SK-N-MC (cell line): ENCODE measurements at regions not wholly inside any gene's neighbourhood (a gene's known extent, or its start where the extent isn't known, plus 50 kb on each side); places are given as distances from the start of the nearest gene placed in this dataset.

Experiments
- DNase-seq: peaks from one replicate; pipeline ENCODE4 v3.0.0-alpha.2; 2011; ENCODE audit warnings: low read depth, low spot score
- H3K27ac ChIP-seq: fragments of 200-600 bp; sonication (generic); 2 replicates; pipeline ENCODE4 v1.5.1; 2016; ENCODE audit warnings: mixed run types
- H3K36me3 ChIP-seq: fragments of 200-600 bp; sonication (generic); 2 replicates; pipeline ENCODE4 v1.6.1; 2017; ENCODE audit warnings: antibody characterized with exemption, low read length, mixed read lengths; ENCODE audit not compliant: insufficient read depth
- H3K4me3 ChIP-seq: fragments of 200-600 bp; sonication (generic); 2 replicates; pipeline ENCODE4 v1.5.1; 2016
- H3K9ac ChIP-seq: fragments of 200-600 bp; sonication (generic); 2 replicates; pipeline ENCODE4 v1.8.0; 2017; ENCODE audit warnings: mixed run types, mixed read lengths; ENCODE audit not compliant: insufficient read length
- H3K9me3 ChIP-seq: fragments of 200-600 bp; sonication (generic); 2 replicates; pipeline ENCODE4 v1.6.1; 2017; ENCODE audit warnings: low read depth, mild to moderate bottlenecking, antibody characterized with exemption, low read length, moderate library complexity, mixed read lengths
- EZH2 ChIP-seq: fragments of 200-600 bp; sonication (generic); IDR thresholded peaks from one replicate; pipeline ENCODE4 v1.6.1; 2017; ENCODE audit warnings: antibody characterized with exemption
- FOXP2 ChIP-seq: optimal IDR thresholded peaks from 2 replicates; pipeline ENCODE3; 2011; ENCODE audit warnings: mild to moderate bottlenecking, moderate library complexity; ENCODE audit not compliant: insufficient read depth; ENCODE audit errors: extremely low read length, control extremely low read depth
- POLR2AphosphoS5 ChIP-seq: IDR thresholded peaks from 2 replicates; pipeline ENCODE4 v1.6.1; 2012; ENCODE audit warnings: mild to moderate bottlenecking, low read depth, low read length, borderline replicate concordance

DNA sequence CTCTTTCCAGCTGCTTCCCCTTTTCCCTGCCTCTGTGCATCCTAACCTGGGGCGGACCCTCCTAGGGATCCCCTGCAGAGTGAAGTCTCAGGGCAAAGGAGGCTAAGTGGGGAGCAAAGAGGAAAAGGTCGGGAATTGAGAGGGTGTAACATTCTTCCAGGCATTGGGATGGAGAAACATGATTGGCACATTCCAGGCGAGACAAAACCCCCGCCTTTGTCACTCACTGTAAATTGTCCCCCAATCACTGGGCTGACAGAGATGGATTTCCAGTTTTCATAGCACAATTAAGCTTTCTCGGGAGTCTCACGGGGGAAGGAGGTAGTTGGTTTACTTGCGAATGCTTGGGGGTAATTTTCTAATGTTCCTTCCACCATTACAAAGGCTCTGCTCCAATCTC, 74.9 kb downstream of the MIAT start:
- no peak overlapping the region for H3K4me3 ChIP-seq
- no peak overlapping the region for H3K9ac ChIP-seq
- no peak for DNase-seq
- TF ChIP-seq POLR2AphosphoS5 (no peak), FOXP2 (no peak), EZH2 (no peak)
- no peak overlapping the region for H3K27ac ChIP-seq
- H3K9me3 ChIP-seq: no peaks in the 10 kb centered on the region
- H3K36me3 ChIP-seq: no peaks in the 10 kb centered on the region

DNA sequence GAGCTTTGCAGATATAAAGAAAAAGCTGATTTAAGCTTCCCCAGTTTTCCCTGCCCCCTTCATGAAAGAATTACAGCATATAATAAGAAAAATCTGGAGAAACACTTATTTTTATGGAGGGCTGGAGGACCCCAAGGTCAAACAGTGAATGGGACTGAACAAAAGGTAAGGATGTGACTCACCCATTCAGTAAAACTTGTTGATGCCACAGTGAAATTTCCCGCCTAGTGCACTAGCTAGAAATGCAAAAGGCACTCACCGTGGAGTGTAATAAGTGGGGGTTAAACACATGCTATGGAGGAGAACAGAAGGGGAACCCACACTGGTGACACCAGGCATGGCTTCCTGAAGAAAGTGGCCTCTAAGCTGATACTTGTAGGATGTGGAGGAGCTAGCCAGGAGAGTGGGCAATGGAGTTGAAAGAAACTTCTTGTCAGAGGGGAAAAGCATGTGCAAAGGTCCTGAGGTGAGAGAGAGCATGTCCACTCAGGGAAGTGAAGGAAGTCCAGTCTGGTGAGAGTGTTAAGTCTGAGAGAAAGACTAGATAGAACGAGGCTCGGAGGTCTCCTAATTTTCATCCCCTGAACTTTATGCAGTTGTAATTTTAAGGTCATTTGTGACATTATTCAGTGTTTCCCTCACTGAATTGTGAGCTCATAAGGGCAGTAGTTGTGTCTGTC, 77.1 kb downstream of the MIAT start:
- Histone ChIP-seq H3K27ac (no peak overlapping the region), H3K9ac (no peak overlapping the region), H3K4me3 (no peak overlapping the region), H3K9me3 (no peaks in the 10 kb centered on the region), H3K36me3 (no peaks in the 10 kb centered on the region)
- DNase-seq: no peak
- TF ChIP-seq EZH2: no peak
- TF ChIP-seq POLR2AphosphoS5: no peak
- TF ChIP-seq FOXP2: no peak

DNA sequence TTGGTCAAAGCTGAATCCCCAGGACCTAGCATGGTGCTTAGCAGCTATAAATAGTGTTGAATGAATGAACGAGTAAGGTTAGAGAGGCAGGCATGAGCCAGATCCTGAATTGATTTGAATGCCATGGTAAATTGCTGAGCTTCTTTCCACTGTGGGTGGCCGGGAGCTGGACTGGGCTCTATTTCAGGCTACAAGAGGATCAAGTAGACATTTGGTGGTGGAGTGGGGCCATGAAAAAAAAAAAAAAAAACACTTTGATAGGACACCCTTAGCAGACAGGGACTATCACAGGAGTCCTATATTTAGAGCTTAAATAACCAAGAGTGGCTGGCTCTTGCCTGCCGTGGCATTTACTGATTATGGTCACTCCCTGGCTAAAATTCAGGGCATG, 77.6 kb downstream of the MIAT start:
- TF ChIP-seq POLR2AphosphoS5 (no peak), FOXP2 (no peak), EZH2 (no peak)
- H3K4me3 ChIP-seq: no peak overlapping the region
- DNase-seq: no peak

DNA sequence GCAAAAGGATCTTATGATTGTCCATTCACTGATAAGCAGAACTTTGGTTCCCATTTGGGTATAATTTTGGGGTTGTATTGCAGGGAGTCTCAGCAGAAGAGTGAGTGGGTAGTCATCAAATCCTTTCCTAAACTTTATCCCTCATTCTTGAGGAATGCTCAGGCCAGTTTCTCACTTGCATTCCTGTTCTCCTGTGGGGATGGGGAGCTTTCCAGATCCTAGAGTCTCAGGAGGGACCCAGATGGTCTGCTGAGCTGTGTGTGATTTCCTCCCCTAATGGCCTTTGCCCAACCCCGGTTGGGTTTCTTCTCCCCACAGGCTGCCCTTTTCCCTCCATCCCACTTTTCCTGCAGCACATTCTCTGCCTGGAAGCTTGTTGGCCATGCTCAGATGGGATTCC, 79.9 kb downstream of the MIAT start:
- no peak overlapping the region for H3K9ac ChIP-seq
- no peaks in the 10 kb centered on the region for H3K9me3 ChIP-seq
- H3K27ac ChIP-seq: no peak overlapping the region
- no peak for DNase-seq
- H3K36me3 ChIP-seq: no peaks in the 10 kb centered on the region
- H3K4me3 ChIP-seq: no peak overlapping the region
- no peak for TF ChIP-seq POLR2AphosphoS5
- no peak for TF ChIP-seq EZH2
- TF ChIP-seq FOXP2: no peak

More for the DNA sequence above, 77.6 kb downstream of the MIAT start:
- no peak overlapping the region for H3K9ac ChIP-seq
- no peaks in the 10 kb centered on the region for H3K9me3 ChIP-seq
- no peak overlapping the region for H3K27ac ChIP-seq
- H3K36me3 ChIP-seq: no peaks in the 10 kb centered on the region

DNA sequence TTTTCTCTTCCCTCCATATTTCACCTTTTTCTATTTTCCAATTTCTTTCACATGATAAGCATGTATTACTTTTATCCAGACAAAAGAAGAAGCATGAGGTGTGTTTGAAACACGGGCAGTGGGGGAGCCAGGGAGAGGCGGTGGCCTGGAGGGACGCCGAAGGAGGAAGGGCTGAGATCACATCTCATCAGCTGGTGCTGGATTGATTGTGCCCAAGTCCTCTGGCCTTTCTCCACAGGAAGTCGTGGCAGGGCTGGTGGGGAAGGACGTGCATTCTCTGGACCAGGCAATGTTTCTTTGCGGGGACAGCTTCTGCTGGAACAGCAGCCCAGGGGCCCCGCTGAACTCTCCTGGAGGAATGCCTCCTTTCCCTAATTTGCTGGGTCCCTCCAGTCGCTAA, 82.9 kb downstream of the MIAT start:
- Histone ChIP-seq H3K9ac (no peak overlapping the region), H3K4me3 (no peak overlapping the region), H3K9me3 (no peaks in the 10 kb centered on the region), H3K27ac (no peak overlapping the region), H3K36me3 (no peaks in the 10 kb centered on the region)
- no peak for DNase-seq
- TF ChIP-seq POLR2AphosphoS5 (no peak), EZH2 (no peak), FOXP2 (no peak)

DNA sequence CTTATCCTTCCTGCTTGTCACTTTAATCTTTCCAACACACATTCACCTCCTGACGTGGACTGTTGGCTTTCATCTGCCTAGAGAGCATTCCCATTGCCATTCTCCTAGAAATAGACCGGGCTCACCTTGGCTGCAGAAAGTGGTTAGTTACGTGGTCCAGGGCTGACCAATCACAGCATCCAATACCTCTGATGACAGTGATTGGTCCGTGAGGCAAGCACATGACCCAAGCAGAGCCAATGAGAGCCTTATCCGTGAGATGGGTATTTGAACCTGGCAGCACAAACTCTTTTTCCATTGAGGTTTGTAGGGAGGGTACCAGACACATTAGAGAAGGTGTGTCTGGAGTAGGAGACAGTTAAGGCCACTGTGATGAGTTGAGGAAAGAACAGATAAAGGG, 85.8 kb downstream of the MIAT start:
- no peak for TF ChIP-seq FOXP2
- TF ChIP-seq POLR2AphosphoS5: no peak
- TF ChIP-seq EZH2: no peak
- DNase-seq: no peak

DNA sequence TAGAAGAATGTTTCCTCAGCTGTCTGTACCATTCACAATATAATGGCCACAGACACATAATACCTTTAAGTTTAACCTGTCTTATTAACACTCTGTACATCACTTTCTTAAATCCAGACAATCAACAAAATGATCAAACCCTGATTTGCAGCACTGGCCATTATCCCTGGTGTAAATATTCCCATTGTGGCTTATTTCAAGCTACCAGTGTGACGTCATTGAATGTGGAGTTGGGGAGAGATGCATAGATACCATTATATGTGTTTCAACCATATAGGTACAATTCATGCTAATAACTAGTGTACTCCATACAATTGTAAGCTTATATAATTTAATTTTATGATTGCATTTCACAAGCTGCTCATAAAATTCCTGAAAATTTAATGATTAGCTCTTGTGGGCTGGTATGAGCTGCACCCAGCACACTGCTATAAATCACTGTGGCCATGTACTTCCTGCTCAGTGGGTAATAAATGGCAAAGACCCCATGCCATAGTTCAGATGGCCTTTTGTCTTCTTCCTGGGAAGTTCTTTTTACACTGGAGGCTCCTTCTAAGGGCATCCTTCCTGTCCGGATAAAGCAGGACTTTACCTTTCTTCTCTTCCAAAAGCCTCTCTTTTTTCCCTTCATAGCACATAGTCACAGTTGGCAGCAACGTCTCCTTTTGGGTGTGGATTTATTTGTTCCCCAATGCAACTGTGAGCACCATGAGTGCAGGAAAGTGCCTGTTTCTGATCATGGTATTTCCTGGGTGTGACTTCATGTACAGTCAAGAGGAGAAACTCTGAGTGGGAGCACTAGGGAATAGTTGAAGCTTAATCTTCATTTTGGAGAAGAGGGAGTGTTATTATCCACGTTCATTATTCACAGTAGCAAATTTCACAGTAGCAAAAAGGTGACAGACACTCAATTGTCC, 87.8 kb downstream of the MIAT start:
- H3K9ac ChIP-seq: no peak overlapping the region
- no peaks in the 10 kb centered on the region for H3K9me3 ChIP-seq
- no peak for DNase-seq
- no peaks in the 10 kb centered on the region for H3K36me3 ChIP-seq
- H3K27ac ChIP-seq: no peak overlapping the region
- H3K4me3 ChIP-seq: no peak overlapping the region
- TF ChIP-seq FOXP2 (no peak), EZH2 (no peak), POLR2AphosphoS5 (no peak)

More for the DNA sequence above, 85.8 kb downstream of the MIAT start:
- Histone ChIP-seq H3K36me3 (no peaks in the 10 kb centered on the region), H3K4me3 (no peak overlapping the region), H3K27ac (no peak overlapping the region), H3K9me3 (no peaks in the 10 kb centered on the region), H3K9ac (no peak overlapping the region)

DNA sequence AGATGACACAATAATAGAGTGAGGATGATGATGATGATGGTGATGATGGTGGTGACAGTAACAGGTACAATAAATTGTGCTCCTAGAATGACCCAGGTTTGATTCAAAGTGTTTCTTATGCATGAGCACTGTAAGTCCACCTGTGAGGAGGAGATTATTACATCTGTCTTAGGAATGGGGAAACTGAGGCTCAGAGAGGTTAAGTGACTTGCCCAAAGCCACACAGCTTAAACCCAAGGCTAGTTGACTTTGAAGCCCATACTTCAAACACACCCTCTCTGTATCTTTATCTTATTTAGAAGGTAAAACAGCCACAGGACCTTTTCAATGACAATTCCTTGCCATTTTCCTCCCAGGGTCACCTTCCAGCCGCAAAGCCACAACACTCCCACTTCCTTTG, 88.9 kb downstream of the MIAT start:
- Histone ChIP-seq H3K27ac (no peak overlapping the region), H3K9me3 (no peaks in the 10 kb centered on the region), H3K4me3 (no peak overlapping the region), H3K9ac (no peak overlapping the region), H3K36me3 (no peaks in the 10 kb centered on the region)
- TF ChIP-seq FOXP2: no peak
- TF ChIP-seq EZH2: no peak
- no peak for TF ChIP-seq POLR2AphosphoS5
- no peak for DNase-seq
